ENCODE measurements at regions not wholly inside any gene's neighbourhood (a gene's known extent, or its start where the extent isn't known, plus 50 kb on each side); places are given as distances from the start of the nearest gene placed in this dataset.

DNA sequence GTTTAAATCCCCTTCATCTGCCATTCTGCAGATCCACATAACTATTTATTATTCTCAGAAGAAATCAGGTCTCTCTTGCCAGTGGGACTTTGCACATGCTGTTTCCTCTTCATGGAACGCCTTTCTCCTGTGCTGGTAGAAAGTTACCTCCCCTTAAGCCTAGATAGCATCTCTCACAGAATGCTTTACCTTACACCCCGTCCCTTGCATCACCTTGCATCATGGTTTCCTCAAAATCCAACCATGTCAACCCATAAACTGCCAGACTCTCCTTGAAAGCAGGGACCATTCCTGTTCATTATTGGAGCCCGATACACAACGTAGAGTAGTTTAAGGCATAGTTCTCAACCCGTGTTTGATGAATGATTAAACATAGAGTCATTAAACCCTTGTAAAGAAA lies 396.2 kb upstream of the F9 start:
- TF ChIP-seq POLR2AphosphoS5 (IDR thresholded peaks at IDR 0.05; ENCODE audit: borderline replicate concordance, low read depth, low read length) (no peak), EZH2 (IDR thresholded peaks at IDR 0.05) (no peak), FOXP2 (optimal IDR thresholded peaks at IDR 0.05; ENCODE audit: control extremely low read depth, extremely low read length, insufficient read depth) (no peak)

All from SK-N-MC (cell line).